ENCODE measurements at regions not wholly inside any gene's neighbourhood (a gene's known extent, or its start where the extent isn't known, plus 50 kb on each side); places are given as distances from the start of the nearest gene placed in this dataset.

DNA sequence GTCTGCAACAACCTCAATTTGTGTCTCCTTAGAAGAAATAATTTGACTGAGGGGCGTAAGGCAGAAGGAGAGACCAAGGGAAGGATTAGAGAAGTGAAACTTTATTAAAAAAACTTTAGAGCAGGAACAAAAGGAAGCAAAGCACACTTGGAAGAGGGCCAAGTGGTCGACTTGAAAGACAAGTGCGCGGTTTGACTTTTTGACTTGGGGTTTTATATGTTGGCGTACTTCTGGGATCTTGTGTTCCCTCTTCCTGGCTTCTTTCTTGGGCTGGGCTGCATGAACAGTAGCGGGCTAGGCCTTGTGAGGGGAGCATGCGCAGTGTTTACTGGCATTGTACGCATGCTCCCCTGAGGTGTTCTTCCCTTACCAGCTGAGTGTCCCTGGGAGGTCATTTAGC is 369.3 kb upstream of the DCN start:
- DNase-seq, result peak; percentile 11
- intact Hi-C loops (cut with DNase I; ENCODE audit: low total_unique reads) (no loop called here), in situ Hi-C loops (cut with MboI; ENCODE audit: low pct_ligation_motif_present in 1 of 4, low pct_unique_long_range_greater_than_20kb in 1 of 4, low sequenced_read_pairs in 3 of 4) (no loop called here)
- H3K36me3 ChIP-seq, result no peaks in the 10 kb centered on the region
- no peak overlapping the region for H3K27ac ChIP-seq
- H3K27me3 ChIP-seq, result no peaks in the 10 kb centered on the region
- peaks cover 0 to 3% of the 10 kb centered on the region in 2 donors for H3K9me3 ChIP-seq
- H3K4me1 ChIP-seq, result no peaks in the 10 kb centered on the region
- TF ChIP-seq EP300 (IDR thresholded peaks at IDR 0.05; ENCODE audit: low read depth) (no peak), POLR2A (IDR thresholded peaks at IDR 0.05) (no peak), CTCF (IDR thresholded peaks at IDR 0.05) (no peak), POLR2AphosphoS5 (IDR thresholded peaks at IDR 0.05) (no peak)
- 82 to 84% methylated on average over 8 of the region's 8 CpGs for WGBS, 2 donors (ENCODE audit: low coverage in 1 of 2)
- H3K4me3 ChIP-seq, result no peak overlapping the region

GRCh38 chr12:91551242-91551641 is 368.6 kb upstream of the DCN start:
- WGBS, 2 donors (ENCODE audit: low coverage in 1 of 2), result 99 to 100% methylated on average over 1 of the region's 1 CpG
- H3K4me1 ChIP-seq, result no peaks in the 10 kb centered on the region
- in situ Hi-C loops (cut with MboI; ENCODE audit: low pct_ligation_motif_present in 1 of 4, low pct_unique_long_range_greater_than_20kb in 1 of 4, low sequenced_read_pairs in 3 of 4), result no loop called here
- H3K36me3 ChIP-seq, result no peaks in the 10 kb centered on the region
- no peak for DNase-seq
- no peaks in the 10 kb centered on the region for H3K27me3 ChIP-seq
- no peak overlapping the region for H3K4me3 ChIP-seq
- peaks cover 3% of the 10 kb centered on the region in 2 donors for H3K9me3 ChIP-seq
- TF ChIP-seq CTCF (IDR thresholded peaks at IDR 0.05) (no peak), POLR2AphosphoS5 (IDR thresholded peaks at IDR 0.05) (no peak), POLR2A (IDR thresholded peaks at IDR 0.05) (no peak), EP300 (IDR thresholded peaks at IDR 0.05; ENCODE audit: low read depth) (no peak)
- intact Hi-C loops (cut with DNase I; ENCODE audit: low total_unique reads), result no loop called here
- no peak overlapping the region for H3K27ac ChIP-seq

DNA sequence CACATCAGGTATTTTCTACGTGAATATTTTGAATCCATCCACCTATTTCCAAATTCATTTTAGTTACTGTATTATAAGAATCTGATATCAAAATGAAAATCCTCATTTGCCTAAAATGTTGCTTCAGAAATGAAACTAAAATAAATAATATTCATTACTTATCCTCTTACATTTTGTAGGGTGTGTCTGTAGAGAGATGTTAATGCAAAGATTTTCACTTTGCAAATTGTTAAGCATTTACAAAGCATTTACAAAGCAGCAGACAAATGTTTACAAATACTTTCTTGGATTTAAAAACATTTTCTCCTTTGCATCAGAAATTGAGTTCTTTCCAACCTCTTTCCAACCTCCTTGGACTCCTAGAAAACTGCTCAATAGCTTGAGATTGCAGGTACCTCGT is 360.0 kb upstream of the DCN start:
- Histone ChIP-seq H3K9me3 (peaks cover 0 to 3% of the 10 kb centered on the region in 2 donors), H3K27ac (no peak overlapping the region), H3K27me3 (no peaks in the 10 kb centered on the region), H3K4me1 (no peaks in the 10 kb centered on the region), H3K36me3 (no peaks in the 10 kb centered on the region), H3K4me3 (no peak overlapping the region)
- DNase-seq, result no peak
- intact Hi-C loops (cut with DNase I; ENCODE audit: low total_unique reads) (no loop called here), in situ Hi-C loops (cut with MboI; ENCODE audit: low pct_ligation_motif_present in 1 of 4, low pct_unique_long_range_greater_than_20kb in 1 of 4, low sequenced_read_pairs in 3 of 4) (no loop called here)
- no peak for TF ChIP-seq POLR2A (IDR thresholded peaks at IDR 0.05)
- WGBS, 2 donors (ENCODE audit: low coverage in 1 of 2), result 72 to 81% methylated on average over 2 of the region's 2 CpGs

GRCh38 chr12:91542067-91542466 is 359.4 kb upstream of the DCN start:
- Histone ChIP-seq H3K4me3 (no peak overlapping the region), H3K27ac (no peak overlapping the region), H3K27me3 (no peaks in the 10 kb centered on the region), H3K36me3 (no peaks in the 10 kb centered on the region), H3K4me1 (no peaks in the 10 kb centered on the region), H3K9me3 (peaks cover 0 to 3% of the 10 kb centered on the region in 2 donors)
- DNase-seq, result no peak
- intact Hi-C loops (cut with DNase I; ENCODE audit: low total_unique reads), result no loop called here
- TF ChIP-seq EP300 (IDR thresholded peaks at IDR 0.05; ENCODE audit: low read depth) (no peak), POLR2A (IDR thresholded peaks at IDR 0.05) (no peak), CTCF (IDR thresholded peaks at IDR 0.05) (no peak), POLR2AphosphoS5 (IDR thresholded peaks at IDR 0.05) (no peak)
- in situ Hi-C loops (cut with MboI; ENCODE audit: low pct_ligation_motif_present in 1 of 4, low pct_unique_long_range_greater_than_20kb in 1 of 4, low sequenced_read_pairs in 3 of 4), result no loop called here
- 76 to 84% methylated on average over 1 of the region's 1 CpG for WGBS, 2 donors (ENCODE audit: low coverage in 1 of 2)

GRCh38 chr12:91538418-91538817 is 355.8 kb upstream of the DCN start:
- Histone ChIP-seq H3K4me1 (no peaks in the 10 kb centered on the region), H3K4me3 (no peak overlapping the region), H3K27ac (no peak overlapping the region), H3K9me3 (peaks cover 7 to 8% of the 10 kb centered on the region in 2 donors), H3K36me3 (no peaks in the 10 kb centered on the region), H3K27me3 (no peaks in the 10 kb centered on the region)
- in situ Hi-C loops (cut with MboI; ENCODE audit: low pct_ligation_motif_present in 1 of 4, low pct_unique_long_range_greater_than_20kb in 1 of 4, low sequenced_read_pairs in 3 of 4) (no loop called here), intact Hi-C loops (cut with DNase I; ENCODE audit: low total_unique reads) (no loop called here)
- no peak for DNase-seq
- TF ChIP-seq POLR2AphosphoS5 (IDR thresholded peaks at IDR 0.05), result no peak
- no peak for TF ChIP-seq CTCF (IDR thresholded peaks at IDR 0.05)
- TF ChIP-seq EP300 (IDR thresholded peaks at IDR 0.05; ENCODE audit: low read depth), result no peak
- no peak for TF ChIP-seq POLR2A (IDR thresholded peaks at IDR 0.05)
- WGBS, 2 donors (ENCODE audit: low coverage in 1 of 2), result 62 to 68% methylated on average over 4 of the region's 4 CpGs
